HG03575 (cell line): ENCODE measurements at regions not wholly inside any gene's neighbourhood (a gene's known extent, or its start where the extent isn't known, plus 50 kb on each side); places are given as distances from the start of the nearest gene placed in this dataset.

Experiments used
- ATAC-seq: cut with Tn5 transposase; IDR thresholded peaks from one replicate; pipeline ENCODE4 v1.9.1; 2021; ENCODE audit not compliant: unreplicated experiment, insufficient number of reproducible peaks, low FRiP score; ENCODE audit errors: extremely low read depth

DNA sequence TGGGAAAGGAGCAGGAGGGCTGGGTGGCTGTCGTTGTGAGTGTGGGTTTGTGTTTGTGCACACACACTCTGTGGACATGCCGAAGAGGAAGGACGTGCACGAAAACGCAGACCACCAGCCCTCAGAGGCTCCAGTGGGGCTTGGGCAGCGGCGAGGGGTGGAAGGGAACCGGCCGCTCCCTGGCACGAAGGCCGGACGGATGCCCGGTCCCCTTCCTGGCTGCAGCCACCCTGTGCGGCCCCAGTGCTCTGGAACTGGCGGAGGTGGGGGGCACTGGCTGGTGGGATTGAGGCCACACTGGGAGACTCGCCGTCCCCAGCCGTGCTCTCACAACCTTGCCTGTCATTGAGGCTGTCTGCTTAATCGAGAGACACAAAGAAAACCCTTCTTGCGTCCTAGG, 852.6 kb upstream of the SALL3 start:
- no peak for ATAC-seq

- ATAC-seq = no peak
These were observed 851.6 kb upstream of the SALL3 start for GRCh38 chr18:78128004-78128403.

DNA sequence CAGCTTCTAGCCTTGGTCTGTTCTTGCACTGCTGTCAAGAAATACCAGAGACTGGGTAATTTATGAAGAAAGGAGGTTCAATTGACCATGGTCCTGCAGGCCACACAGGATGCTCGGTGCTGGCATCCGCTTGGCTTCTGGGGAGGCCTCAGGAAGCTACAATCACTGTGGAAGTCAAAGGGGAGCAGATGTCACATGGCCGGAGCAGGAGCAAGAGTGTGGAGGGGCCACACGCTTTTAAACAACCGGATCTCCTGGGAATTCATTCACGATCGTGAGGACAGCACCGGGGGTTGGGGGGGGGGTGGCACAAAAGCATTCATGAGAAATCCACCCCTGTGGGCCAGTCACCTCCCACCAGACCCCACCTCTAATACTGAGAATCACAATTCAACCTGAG, 850.4 kb upstream of the SALL3 start:
- ATAC-seq = no peak

DNA sequence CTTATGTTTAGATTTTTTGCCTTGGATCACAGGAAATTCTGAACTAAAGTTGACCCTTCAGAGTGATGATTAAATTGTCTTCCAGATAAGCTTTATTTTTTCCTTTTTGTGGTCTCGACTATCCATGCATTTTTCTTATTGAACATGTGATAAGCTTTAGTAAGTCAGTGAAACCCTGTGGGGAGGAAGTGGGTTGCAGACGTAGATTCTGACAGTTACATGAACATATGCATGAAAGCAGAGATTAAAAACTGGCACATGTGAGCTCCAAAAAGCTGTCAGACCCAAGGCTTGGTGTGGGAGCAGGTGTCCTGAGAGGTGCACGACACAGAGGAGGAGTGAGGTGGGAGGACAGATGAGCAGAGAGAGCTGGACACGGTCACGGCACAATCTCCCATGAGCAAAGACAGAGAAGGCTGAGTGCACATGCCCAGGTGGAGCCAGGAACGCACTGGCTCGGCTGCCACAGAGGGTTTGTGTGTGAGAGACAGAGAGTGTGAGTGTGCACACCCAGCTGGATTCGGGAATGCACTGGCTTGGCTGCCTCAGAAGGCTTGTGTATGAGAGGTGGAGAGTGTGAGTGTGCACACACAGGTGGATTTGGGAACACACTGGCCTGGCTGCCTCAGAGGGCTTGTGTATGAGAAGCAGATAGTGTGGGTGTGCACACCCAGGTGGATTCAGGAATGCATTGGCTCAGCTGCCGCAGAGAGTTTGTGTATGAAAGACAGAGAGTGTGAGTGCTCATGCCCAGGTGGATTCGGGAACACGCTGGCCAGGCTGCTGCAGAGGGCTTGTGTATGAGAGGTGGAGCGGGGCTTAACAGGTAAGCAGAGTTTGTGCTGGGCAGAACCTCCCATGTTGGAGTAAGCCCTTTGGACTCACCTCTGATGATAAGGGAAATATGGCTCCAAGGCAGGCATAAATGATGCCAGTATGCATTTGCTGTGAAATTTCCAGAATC, 849.1 kb upstream of the SALL3 start:
- ATAC-seq = no peak

DNA sequence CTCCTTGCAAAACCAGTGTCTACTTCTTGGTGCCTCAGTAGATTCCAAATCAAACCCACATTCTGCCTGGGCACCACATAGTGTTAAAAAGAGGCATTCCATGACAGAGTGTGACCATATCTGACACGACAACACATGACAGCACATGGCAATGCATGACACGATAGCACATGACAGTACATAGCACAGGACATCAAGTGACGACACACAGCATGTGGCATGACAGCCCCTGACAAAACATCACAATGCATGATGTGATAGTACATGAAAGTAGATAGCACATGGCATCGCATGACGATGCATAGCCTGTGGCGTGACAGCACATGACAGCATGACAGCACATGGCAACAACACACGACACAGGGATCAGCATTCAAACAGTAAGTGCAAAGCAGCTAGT, 845.9 kb upstream of the SALL3 start:
- no peak for ATAC-seq

GRCh38 chr18:78136986-78137385, 842.6 kb upstream of the SALL3 start:
- no peak for ATAC-seq

- no peak for ATAC-seq
These were observed 840.6 kb upstream of the SALL3 start for GRCh38 chr18:78138983-78139496.

GRCh38 chr18:78140294-78140693, 839.3 kb upstream of the SALL3 start:
- no peak for ATAC-seq

DNA sequence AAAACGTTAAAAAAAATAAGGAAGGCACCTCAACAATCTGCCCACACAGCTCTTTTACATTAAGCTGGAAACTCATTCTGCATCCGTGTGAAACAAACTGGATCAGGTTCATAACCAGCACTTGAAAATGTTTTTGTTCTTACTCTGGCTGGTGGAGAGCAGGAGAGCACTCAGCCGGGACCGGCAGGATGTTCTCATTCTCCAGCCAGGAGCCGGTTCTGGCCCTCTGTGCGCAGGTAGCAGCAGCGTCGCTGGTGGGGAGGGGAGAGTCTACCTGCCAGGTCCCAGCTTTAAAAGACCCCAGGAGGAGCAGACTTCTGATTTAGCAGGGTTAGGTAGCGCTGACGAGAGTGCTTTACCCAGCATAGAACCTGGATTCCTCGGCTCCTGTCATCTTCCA, 834.9 kb upstream of the SALL3 start:
- ATAC-seq = no peak

DNA sequence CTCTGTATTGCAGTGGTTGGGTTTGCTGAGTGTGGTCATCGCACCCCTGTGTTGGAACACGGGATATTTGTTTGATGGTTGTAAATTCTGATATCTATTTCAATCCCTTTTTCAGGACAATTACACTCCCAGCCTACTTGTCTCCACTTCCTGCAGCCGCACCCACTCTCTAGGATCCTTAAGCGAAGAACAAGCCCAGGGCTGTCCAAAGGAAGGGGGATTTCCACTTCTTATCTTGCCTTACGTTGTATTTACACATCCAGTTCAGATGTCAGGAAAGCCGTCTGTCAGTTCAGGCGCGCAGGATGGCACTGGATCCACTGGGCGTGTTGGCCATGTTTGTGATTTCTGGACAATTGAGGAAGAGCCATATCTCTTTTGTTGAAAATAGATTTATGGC, 834.5 kb upstream of the SALL3 start:
- ATAC-seq = no peak

DNA sequence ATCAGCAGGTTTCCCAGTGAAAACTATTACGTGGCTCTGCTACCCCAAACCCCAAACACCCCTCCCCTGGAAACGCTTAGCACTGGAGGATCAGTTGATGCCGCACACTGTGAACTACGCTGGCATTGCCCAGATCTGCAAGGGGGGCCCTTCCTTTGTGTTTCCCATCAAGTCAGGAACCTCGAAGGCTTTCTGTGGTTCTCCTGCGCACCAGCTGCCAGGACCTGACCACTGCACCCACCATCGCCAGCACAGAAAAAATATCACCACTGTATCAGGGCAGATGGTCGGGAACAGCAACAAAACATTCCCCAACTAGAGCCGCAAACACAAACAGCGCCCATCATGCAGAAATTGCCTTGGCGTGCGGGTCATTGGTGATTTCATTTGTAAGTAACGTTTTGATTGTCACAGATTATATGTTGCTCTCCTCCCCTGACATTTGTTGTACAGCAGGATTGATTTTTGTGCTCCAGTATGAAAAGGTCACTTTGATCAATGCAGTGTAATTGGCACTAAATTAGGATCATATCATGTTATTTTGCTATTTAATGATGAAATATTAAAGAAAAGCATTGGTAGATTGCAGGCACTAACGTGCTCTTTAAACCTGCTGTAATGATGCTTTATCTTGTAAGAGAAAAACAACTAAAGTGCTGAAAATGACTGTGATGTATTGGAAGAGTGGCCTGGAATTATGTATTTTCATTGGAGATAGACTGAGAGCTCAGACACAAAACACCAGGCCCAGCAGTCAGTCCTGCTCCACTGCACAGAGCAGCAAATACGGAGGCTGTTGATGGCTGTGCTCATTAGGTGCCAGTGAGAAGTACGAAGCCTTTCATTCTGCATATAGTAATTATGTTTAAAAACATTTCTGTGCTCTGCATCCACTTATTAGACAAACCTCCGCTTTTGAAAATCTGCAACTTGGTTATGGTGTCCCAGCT, 833.2 kb upstream of the SALL3 start:
- ATAC-seq = no peak

DNA sequence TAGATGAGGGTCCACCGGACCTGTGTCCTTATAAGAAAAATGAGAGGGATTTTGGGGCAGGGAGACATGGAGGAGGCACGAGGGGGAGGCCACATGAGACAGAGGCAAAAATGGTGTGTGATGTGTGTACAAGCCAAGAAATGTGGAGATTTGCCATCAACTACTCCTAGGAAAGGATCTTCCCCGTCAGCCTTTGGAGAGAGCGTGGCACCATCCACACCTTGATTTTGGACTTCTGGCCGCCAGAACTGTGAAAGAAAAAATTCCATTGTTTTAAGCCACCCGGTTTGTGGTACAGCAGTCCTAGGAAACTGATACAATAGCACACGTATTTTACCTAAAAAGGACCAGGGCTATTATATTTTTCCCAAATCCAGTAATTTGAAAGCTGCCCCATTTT, 829.0 kb upstream of the SALL3 start:
- no peak for ATAC-seq

DNA sequence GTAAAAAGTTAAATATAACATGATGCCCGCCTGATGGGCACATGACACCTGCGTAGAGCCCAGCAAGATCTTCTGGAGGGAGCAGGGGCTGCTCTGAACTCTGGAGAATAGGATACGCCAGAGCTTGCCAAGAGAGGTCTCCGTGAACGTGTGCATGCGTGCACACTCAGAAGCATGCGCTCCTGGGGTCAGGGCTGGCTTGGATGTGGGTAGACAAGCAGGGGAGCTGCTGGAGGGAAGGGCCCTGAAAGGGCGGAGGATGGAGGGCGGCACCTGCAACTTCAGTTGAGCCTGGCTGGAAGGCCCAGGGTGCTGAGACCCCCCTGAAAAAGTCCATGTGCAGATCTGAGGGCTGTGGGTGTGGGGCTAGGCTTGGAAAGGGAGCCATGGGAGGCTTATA, 828.4 kb upstream of the SALL3 start:
- ATAC-seq = no peak

DNA sequence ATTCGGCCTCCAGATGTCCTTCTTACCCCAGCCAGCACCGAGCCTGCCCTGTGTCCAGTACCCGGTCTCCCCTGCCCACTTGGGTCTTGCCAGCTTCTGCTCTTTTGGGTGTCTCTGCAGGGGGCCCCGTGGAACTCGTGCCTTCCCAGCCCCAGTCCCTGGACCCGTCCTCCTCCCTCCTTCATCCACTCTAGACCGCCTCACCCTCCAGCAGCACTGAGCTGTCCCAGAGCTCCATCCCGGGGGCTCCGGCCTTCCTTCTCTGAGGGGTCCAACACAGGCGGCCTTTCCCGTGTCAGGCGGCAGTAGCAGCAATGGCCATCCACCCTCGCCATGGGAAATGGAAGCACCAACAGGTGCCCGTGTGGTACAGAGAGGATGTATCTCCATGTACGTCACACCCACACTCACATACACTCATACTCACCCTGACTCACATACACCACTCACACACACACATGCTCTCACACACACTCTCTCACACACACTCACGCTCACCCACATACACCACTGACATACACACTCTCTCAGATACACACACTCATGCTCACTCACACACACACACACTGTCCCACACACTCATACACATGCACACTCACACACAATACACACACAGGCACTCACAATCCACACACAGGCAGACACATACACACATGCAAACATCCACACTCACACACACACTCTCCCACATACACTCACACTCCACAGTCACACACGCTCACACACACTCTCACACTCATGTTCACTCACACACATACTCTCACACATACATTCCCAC, 827.5 kb upstream of the SALL3 start:
- ATAC-seq = no peak

GRCh38 chr18:78153362-78153761, 826.3 kb upstream of the SALL3 start:
- no peak for ATAC-seq

DNA sequence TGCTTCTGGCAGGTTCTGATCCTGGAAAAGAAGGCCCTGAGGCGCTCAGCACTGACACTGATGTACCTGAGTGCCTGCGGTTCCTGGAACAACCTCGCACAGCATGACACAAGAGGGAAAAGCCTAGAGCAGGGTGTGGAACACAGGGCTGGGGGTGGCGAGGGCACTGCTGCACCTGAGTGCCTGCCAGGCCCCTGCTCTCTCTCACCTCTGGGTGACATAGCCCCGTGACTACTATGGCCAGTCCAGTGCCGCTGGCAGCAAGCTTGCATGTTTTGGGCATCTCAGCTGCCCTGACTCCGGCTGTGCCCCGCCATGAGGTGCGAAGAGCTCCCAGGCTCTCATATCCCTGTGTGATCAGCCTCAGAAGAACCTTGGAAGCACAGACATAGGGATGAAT, 825.2 kb upstream of the SALL3 start:
- no peak for ATAC-seq

DNA sequence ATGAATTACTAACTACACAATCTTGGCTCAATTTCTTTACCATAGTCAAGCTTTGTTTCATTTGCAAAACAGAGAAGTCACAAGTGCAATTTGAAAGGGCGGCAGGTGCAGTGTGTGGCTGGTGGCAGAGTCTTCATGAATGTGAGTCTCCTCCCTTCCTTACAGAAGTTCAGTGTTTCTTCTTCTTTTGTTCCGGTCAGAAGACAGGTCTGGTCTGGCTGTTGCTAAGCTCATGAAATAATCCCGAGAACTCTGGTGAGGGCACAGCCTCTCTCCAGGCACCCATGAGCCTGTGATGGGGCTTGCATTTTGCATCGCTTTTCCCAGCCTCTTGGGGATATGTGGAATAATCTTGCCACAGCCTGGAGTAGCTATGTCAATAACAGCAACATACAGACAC, 824.8 kb upstream of the SALL3 start:
- ATAC-seq = no peak

- ATAC-seq = no peak
These were observed 823.2 kb upstream of the SALL3 start for GRCh38 chr18:78156466-78156865.

- ATAC-seq = no peak
These were observed 820.7 kb upstream of the SALL3 start for GRCh38 chr18:78158943-78159342.
